GM21515 (cell line): ENCODE measurements at regions not wholly inside any gene's neighbourhood (a gene's known extent, or its start where the extent isn't known, plus 50 kb on each side); places are given as distances from the start of the nearest gene placed in this dataset.

Source experiments
- ATAC-seq: cut with Tn5 transposase; IDR thresholded peaks from one replicate; pipeline ENCODE4 v1.9.1; 2021; ENCODE audit not compliant: unreplicated experiment

DNA sequence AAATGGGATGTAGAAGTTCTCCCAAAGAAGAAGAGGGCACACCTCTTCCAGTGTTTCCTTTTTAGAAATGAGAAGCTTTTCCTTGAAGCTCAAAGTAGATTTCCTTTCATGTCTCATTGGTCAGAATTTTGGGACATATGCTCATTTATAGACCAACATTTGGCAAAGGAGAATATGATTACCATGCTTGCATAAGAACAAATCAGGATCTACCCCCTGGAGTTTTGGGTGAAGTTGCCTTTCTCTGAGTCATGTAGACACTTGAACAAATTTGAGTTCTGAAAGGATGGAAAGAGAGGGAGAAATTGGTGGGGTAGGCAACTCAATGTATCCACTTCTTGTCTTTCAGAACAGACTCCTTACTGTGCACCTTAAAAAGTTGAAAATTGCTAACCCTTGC is 409.0 kb downstream of the SLC4A3 start:
- ATAC-seq = no peak

DNA sequence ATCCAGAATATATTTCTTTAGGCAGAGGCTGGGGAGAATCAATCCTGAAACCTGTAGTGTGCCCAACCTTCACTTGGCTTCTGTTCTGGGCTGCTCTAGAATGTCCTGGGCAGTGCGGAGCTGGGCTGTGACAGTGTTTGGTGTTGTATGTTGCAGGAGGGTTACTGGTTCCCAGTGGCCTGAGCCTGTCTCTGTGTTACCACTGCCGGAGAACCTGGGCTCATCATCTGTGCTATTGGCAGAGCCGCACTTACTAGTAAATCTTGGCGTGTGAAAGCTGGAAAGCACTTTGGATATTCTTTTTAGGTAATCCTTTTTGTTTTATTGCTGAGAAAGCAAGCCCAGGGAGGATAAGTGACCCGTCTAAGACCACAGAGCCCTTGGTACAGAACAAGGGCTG is 412.9 kb downstream of the SLC4A3 start:
- no peak for ATAC-seq

DNA sequence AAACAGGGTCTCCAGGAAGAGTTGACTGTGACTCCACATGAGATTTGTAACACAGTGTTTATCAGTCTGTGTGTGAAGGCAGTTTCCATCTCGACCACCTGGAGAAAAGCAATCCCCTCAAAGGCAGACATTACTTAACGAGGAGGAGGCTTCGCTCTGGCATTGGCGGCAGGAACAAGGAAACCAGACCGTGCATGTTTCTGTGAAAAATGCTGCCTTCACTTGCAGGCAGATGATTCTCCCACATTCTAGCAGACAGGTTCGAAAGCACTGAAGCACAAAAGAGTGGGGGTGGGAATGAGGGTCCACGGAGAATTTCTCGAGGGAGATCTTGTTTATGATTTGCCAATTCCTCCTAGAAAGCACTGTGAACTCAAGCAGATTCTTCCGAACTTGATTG is 414.0 kb downstream of the SLC4A3 start:
- no peak for ATAC-seq

DNA sequence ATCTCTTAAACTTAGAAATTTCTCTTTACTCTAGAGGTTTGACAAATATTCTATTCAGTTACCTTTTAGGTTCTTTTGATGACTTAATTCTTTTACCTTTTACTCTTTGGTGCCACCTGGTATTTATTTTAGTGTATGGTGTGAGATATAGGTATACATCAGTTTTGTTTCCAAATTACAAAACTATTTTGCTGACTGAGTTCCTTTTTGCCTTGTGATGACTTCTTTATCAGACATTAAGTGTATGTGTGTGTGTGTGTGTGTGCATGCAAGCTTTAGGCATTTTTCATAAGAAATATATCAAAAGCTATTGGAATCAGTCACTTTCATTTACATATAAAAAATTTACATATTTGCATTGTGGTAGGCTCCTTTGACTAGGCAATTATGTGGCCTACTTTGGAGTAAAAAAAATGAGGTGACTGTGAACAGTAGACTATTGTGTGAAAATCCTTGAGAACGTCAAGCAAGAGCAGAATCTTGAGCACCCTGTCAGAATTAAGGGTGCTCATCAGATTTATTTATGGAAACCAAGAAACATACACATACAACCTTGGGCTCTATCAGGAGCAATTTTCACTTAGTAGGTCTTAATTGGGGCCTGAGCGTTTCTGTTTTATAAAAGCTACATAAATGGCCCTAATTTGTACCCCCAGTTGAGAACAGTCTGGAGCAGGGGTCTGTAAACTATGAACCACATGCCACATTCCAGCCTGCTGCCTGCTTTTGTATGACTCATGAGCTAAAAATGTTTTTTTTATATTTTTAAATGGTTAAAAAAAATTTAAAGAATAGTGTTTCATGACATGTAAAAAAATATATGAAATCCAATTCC is 415.9 kb downstream of the SLC4A3 start:
- ATAC-seq = no peak

DNA sequence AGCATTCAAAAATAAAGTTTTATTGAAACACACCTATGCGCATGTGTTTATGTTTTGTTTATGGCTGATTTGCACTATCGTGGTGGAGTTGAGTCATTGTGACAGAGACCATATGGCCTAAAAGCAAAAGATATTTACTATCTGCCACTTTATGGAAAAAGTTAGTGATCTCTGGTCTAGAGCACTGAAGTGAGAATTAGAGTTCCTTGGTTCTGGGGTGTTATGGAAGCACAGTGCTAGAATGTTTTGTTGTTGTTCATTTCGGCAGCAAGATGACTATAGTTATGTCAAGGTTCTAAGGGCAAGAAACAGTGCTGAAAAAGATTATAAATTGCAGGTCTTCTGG is 416.5 kb downstream of the SLC4A3 start:
- ATAC-seq = no peak

DNA sequence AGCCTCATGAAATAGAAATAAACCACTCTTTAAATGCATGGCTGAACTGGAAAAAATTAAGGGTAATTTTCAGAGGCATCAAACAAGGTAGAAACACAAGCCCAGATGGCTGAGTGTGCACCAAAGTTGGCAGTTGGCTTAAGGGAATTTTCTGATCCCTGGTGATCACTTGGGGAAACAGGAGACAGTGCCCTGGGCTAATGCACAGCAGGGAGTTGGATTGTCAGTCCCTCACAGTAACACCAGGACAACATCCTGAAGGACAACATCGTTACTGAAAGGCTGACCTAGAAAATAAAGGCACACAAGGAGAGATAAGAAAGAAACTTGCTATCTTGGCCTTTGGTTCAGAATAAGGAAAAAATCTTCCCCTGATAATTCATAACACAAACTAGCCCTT is 417.0 kb downstream of the SLC4A3 start:
- no peak for ATAC-seq

DNA sequence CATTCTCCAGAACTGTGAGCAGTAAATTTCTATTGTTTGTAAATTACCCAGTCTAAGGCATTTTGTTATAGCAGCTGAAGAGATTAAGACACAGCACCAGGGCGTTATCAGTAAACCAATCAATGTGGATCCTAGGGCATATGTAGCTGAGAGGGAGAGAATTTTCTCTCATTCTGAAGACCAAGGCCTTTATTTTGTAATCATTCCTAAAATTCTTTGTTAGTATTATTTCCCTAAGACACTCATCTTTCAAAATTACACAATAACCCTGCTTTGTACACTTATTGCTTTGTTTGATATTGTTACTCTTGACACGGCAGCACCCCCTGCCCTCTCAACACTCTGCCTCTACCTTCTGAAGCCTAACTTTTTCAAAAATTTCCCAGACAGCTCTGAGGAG is 419.1 kb downstream of the SLC4A3 start:
- ATAC-seq = no peak

DNA sequence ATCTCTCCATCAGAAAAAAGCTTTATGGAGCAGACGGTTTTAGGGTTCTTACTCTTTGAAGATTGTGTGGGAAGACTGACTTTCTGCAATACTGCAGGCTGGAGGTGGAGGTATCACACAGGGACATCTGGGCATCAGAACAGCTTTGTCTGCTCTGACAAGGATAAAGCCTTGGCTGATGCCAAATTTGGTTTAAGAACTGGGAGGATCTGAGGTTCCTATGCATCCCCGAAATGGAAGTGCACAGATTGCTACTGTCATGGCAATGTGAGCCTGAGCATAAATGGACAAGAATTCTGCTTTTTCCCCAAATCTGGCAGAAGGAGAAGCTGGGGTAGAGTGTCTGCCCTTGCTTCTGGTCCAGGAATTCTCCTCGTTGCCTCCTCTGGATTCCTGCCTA is 424.3 kb downstream of the SLC4A3 start:
- no peak for ATAC-seq

DNA sequence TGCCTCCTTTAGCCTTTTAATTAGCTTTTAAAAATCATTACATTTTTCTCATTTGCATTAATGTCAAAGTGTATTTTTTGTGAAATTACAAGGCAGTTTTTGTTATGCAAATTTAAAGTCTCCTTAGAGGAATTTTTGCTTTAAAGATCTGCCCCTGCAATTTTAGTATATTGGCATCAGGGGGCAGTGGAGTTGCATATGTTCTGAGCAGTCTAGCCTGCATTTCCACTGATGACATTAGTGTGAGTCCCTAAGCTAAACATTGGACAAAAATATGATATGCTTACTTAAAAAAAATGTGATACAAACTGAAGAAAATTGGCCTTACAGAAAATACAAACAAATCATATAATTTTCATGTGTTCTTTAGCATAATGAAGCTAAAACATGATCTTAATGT is 426.5 kb downstream of the SLC4A3 start:
- ATAC-seq = no peak

DNA sequence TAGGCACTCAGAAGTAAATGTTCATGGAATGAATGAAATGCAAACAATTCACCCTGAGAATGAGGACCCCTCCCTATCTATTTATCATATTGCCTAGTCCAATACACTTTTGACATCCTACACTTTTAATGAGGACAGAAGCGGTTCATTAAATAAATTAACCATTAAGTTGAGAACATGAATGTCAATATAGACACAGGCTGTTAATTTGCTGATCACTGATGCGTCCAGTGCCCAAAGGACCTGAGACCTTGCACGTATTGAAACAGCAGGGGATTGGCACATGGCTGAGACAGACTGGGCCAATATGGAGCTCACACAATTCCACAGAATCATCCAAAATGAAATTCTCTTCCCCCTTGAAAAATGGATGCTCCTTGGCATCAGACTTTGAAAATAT is 430.0 kb downstream of the SLC4A3 start:
- no peak for ATAC-seq

DNA sequence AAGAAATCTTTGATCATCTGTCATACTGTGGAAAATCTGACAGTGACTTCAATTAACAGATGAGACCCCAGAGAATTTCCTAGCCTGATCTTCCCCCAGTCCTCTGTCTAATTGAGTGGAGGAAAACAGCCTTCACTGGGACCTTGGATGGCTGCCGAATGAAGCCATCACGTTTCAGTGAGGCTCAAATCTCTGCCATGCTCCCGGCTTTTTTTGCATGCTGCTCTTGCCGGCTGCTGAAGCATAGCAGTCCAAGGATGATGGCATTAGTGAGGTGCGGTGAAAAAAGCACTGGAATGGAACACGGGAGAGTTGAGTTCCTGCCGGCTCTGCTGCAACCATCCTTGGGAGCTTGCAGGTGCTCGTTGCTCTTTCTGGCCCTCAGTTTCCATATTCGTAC is 430.5 kb downstream of the SLC4A3 start:
- no peak for ATAC-seq

DNA sequence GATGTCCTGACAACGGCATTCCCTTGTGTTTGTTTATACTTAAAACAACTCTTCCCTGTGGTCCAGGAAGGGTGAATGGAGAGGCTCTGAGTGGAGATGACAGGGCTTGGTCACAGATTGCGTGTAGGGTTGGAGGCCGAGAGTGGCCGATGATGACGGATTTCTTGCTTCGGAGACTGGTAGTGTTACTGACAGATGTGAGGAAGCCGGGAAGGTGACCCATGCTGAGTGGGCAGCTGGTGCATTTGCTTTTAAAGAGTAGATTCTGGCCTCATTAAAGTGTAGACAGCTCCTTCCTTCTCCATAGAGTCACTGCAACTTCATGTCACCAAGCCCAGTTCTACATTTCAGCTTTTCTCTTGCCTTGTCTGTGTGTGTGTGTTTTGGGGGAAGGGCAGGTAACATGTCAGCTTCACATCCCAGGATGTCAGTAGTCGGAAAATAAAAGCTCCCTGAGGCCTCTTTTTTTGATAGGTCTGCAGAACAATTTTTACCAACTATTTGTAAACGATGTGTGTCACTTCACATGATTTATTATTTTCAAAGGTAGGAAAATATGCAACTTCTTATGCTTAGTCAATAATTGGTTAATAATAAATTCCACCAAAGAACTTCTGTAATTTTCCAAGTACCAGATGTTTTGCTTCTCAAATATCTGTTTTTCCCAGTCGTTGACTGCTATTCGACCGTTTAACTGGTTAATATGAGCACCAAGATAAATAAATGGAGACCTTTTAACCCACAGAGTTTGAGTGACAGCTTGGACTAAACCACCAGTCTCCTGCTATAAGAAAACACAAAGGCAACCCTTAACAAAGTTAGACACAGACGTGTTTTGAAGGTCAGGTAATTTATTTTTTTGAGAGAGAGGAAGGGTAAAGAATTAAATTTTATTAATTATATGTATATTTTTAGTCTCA is 436.9 kb downstream of the SLC4A3 start:
- no peak for ATAC-seq

DNA sequence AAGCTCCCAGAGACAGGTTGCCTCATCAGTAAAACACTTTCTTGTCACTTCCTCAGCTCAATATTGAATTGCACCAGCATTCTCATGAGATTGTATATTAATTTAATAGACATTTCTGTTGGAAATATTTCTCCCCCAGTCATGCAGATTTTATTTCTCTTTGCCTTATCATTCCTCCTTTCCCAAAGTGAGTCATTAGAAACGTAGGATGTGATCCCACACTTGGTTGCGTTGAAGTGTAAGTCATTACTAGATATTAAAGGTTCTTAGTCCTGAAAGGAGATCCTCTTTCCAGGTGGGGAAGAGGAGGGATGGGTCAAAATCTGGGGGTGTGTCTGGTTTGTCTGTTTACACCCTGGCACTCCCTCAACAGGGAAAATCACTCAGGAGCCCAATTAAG is 438.2 kb downstream of the SLC4A3 start:
- no peak for ATAC-seq

DNA sequence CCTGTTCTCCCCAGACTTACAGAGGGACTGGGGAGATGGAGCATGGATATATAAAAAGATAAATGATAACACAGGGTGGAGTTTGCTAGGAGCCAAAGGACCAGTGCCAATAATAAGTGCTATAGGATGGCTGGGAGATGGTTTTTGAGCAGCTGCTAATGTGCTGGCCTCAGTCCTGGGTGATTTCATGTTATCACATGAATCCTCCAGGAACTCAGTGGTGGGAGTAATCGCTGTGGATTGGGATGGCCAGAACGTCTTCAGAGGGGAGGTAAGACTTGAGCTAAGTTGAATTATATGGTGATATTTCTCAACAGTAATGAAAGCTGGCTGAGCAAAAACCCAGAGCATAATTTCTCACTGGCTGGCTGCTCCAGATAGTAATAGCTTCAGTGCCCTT is 441.4 kb downstream of the SLC4A3 start:
- ATAC-seq = no peak

DNA sequence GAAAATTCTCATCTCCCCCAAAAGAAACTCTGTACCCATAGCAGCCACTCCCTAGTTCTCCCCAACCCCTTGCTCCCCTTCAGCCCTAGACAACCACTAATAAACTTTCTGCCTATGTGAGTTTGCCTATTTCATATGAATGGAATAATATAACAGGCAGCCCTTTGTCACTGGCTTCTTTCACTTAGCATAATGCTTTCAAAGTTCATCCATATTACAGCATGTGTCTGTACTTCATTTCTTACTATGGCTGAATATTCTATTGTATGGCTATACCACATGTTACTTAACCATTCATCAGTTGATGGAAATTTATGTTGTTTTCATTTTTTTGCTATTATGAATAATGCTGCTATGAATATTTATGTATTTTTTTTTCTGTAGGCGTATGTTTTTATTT is 442.9 kb downstream of the SLC4A3 start:
- no peak for ATAC-seq

DNA sequence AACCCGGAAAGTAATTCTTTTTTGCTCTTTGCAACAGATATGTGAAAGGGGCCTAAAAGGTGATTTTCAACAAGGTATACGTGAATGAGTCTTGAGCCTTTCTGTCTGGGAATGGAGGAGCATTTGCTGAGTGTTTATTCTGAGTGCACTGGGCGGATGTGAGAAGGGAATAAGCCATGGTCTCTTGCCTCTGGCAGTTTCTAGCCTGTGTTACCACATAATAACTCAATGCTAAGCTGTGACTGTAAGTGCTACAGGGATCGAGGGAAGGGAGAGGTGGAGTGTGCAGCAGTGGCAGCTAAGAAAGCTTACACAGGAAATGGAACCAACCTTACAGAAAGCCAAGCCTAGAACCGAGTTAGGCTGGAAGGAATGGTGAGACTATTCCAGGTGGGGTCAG is 444.3 kb downstream of the SLC4A3 start:
- ATAC-seq = no peak

DNA sequence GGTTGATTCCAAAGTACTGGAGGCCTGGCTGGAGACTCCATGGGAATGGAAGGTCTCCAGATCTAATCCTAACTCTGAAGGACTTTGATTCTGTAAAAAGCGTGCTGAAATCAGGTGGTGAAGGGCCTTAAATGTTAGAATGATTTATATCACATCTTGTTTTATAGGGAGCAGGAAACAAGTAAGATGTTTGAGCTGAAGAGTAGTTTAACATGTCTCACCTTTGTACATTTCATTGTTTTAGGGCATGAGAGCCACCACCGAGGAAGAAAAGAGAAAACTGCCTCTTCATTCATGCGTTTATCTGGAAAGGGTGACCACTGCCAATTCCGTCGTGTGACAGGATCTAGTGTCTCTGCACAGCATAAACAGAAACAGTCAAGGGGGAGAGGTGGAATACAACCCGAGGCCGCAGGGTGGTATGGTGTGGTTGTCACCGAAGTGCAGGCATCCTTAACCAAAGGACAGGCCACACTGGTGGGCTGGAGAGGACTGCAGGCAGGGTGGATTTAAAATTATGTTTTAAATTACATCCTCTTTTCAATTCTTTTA is 445.3 kb downstream of the SLC4A3 start:
- ATAC-seq = no peak

DNA sequence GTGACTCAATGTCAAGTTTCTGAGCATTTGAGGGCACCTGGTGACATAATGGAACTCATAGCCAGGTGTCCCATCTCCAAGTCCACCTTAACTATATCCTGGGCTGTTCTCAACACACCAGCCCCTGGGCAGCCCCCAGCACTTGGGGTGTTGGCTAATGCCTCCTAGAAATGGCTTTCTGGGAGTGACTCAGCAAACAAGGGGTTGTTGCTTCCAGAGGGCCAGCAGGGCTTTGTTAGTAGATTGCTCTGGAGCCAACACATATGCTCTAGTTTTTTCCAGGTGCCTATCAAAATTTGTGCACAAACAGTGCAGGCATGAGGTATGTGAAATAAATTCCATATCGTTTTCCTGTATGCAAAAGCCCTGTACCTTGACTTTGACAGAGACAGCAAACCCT is 448.4 kb downstream of the SLC4A3 start:
- ATAC-seq = no peak

DNA sequence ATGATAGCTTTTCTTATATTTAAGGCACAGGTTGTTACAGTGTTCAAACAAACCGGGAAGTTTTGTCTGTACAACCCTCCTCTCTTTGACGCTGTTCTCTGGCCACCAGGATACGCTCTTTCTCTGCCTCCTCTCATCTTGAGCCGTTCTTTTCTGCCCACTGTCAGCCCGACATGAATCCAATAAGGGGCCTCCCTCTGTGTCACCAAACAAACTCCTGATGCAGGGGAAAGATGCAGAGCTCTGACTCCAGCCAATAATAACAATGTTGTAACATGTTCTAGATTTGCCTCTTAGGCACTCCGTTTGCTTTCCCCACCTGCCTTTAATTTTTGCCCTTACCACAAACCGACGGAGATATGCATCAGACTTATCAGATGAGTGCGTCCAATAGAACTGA is 449.3 kb downstream of the SLC4A3 start:
- ATAC-seq = no peak

DNA sequence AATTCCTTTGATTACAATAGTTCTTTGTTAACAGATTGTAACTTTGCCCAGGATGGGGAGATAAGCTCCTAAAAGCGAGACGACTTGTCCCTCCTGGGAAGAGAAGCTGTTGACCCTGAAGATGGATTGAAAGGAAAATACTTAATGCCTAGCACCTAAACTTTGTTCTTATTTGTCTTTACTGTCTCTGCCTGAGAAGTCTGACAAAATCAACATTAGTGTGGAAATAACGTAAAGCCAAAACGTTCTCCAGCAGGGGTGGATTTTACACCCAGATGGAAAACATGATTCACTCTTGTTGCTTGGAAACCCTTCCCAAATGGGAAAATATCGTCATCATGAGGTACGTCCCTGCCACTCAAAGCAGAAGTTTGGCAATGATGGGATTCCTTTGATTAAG is 450.1 kb downstream of the SLC4A3 start:
- ATAC-seq = no peak

DNA sequence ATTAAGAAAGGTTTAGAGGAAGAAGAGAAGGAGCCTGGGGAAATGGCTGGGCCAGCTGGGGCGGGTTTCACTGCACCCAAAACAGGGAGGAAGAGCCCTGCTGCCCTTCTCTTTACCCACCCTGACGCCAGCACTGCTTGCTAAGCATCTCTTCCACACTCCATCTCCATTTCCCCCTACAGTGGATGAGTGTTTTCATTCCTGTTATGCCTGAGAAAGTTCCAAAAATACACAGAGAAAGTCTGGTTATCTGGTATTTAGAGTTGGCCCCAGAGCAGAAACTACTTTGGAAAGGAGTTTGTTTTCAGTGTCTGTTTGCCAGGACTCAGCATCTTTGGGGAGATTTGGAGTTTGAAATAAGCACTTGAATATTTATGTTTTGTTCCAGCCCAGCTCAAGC is 451.0 kb downstream of the SLC4A3 start:
- ATAC-seq = no peak

DNA sequence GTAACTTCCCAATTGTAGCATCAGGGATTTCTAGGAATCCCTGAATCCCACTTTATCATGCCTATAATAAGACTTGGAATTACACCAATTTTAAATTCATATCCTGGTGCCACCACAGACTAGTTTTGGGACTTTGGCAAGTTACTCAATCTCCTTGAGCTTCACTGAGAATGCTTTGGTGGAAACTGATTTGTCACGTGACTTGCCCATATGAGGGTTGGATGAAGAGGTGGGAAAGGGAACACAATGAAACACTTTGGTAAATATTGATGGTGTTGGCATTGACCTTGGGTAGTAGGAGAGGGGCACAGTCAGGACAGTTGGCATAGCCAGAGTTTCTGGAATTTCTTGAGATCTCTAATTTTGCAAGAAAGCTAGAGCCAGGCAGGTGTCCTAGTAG is 452.2 kb downstream of the SLC4A3 start:
- no peak for ATAC-seq
